ENCODE measurements at regions not wholly inside any gene's neighbourhood (a gene's known extent, or its start where the extent isn't known, plus 50 kb on each side); places are given as distances from the start of the nearest gene placed in this dataset.

DNA sequence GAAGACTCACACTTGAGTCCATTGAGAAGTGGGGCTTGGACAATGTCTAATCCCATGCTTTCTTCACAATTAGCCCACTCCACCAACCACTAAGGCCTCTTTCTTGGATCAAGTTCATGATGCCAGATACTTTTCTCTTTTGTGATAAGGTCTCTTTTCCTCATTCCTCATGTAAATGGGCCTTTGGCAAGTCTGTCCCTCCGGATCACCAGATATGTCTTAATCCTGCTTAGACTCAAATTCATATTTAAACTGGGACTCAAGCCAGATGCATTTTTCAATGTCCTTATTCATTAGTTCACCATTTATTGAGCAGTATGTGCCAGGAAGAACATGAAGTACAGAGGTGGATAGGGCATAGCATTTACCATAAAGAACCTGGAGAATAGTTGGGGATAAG, 671.1 kb downstream of the TBL1XR1 start:
- Histone ChIP-seq H3K4me3 (no peak overlapping the region), H3K79me2 (no peaks in the 10 kb centered on the region), H3K27ac (no peak overlapping the region), H3K4me1 (ENCODE audit: insufficient read depth) (no peaks in the 10 kb centered on the region), H3K9me2 (replicated peaks; ENCODE audit: insufficient read depth) (no peaks in the 10 kb centered on the region), H3K9me3 (ENCODE audit: low read depth) (no peaks in the 10 kb centered on the region), H2AFZ (no peak overlapping the region), H4K20me1 (ENCODE audit: insufficient read depth, poor library complexity, severe bottlenecking) (no peaks in the 10 kb centered on the region), H3K36me3 (replicated peaks; ENCODE audit: insufficient read depth, low read depth) (no peaks in the 10 kb centered on the region), H3K4me2 (no peak overlapping the region), H3K27me3 (no peaks in the 10 kb centered on the region)
- TF ChIP-seq EZH2phosphoT487 (IDR thresholded peaks at IDR 0.05; ENCODE audit: low read depth, severe bottlenecking, unreplicated experiment) (no peak), EZH2 (IDR thresholded peaks at IDR 0.05; ENCODE audit: borderline replicate concordance) (no peak)
- TF ChIP-seq, protein P1, sequence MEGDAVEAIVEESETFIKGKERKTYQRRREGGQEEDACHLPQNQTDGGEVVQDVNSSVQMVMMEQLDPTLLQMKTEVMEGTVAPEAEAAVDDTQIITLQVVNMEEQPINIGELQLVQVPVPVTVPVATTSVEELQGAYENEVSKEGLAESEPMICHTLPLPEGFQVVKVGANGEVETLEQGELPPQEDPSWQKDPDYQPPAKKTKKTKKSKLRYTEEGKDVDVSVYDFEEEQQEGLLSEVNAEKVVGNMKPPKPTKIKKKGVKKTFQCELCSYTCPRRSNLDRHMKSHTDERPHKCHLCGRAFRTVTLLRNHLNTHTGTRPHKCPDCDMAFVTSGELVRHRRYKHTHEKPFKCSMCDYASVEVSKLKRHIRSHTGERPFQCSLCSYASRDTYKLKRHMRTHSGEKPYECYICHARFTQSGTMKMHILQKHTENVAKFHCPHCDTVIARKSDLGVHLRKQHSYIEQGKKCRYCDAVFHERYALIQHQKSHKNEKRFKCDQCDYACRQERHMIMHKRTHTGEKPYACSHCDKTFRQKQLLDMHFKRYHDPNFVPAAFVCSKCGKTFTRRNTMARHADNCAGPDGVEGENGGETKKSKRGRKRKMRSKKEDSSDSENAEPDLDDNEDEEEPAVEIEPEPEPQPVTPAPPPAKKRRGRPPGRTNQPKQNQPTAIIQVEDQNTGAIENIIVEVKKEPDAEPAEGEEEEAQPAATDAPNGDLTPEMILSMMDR (IDR thresholded peaks at IDR 0.05; ENCODE audit: poor library complexity): no peak
- no peak for DNase-seq (ENCODE audit: low spot score)
- WGBS (ENCODE audit: low lambda C conversion rate, missing lambda C conversion rate): 48% methylated on average over 1 of the region's 1 CpG

- TF ChIP-seq EZH2 (IDR thresholded peaks at IDR 0.05; ENCODE audit: borderline replicate concordance) (no peak), EZH2phosphoT487 (IDR thresholded peaks at IDR 0.05; ENCODE audit: low read depth, severe bottlenecking, unreplicated experiment) (no peak)
- TF ChIP-seq, protein P1 (IDR thresholded peaks at IDR 0.05; ENCODE audit: poor library complexity): no peak
- no peaks in the 10 kb centered on the region for H4K20me1 ChIP-seq (ENCODE audit: insufficient read depth, poor library complexity, severe bottlenecking)
- no peak for DNase-seq (ENCODE audit: low spot score)
- H3K9me3 ChIP-seq (ENCODE audit: low read depth): no peaks in the 10 kb centered on the region
- H3K27me3 ChIP-seq: no peaks in the 10 kb centered on the region
- H3K4me3 ChIP-seq: no peak overlapping the region
- H3K4me1 ChIP-seq (ENCODE audit: insufficient read depth): no peaks in the 10 kb centered on the region
- no peak overlapping the region for H3K4me2 ChIP-seq
- no peaks in the 10 kb centered on the region for H3K9me2 ChIP-seq (replicated peaks; ENCODE audit: insufficient read depth)
- H3K36me3 ChIP-seq (replicated peaks; ENCODE audit: insufficient read depth, low read depth): no peaks in the 10 kb centered on the region
- H3K79me2 ChIP-seq: no peaks in the 10 kb centered on the region
- no peak overlapping the region for H2AFZ ChIP-seq
- H3K27ac ChIP-seq: no peak overlapping the region
Measured at GRCh38 chr3:176523114-176523513, 674.2 kb downstream of the TBL1XR1 start.

DNA sequence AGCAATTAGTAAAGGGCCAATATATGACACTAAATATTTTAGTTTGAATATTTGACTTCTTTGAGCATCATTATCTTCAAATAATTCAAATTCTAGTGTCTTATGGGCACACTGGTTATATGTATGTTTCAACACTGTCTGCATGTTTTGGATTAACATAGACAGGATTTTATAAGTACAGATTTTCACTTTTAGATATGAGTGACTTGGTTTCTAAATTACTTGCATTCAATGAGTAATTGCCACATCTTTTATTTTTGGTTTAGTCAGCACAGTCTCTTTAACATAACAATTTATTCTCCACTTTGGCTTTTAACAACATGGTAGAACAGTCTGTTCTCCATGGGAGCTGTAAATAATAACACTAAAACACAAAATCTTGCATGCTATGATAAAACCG, 674.8 kb downstream of the TBL1XR1 start:
- Histone ChIP-seq H3K4me2 (no peak overlapping the region), H2AFZ (no peak overlapping the region), H3K27me3 (no peaks in the 10 kb centered on the region), H4K20me1 (ENCODE audit: insufficient read depth, poor library complexity, severe bottlenecking) (no peaks in the 10 kb centered on the region), H3K9me2 (replicated peaks; ENCODE audit: insufficient read depth) (no peaks in the 10 kb centered on the region), H3K79me2 (no peaks in the 10 kb centered on the region), H3K4me3 (no peak overlapping the region), H3K36me3 (replicated peaks; ENCODE audit: insufficient read depth, low read depth) (no peaks in the 10 kb centered on the region), H3K9me3 (ENCODE audit: low read depth) (no peaks in the 10 kb centered on the region), H3K27ac (no peak overlapping the region), H3K4me1 (ENCODE audit: insufficient read depth) (no peaks in the 10 kb centered on the region)
- DNase-seq (ENCODE audit: low spot score): no peak
- 86% methylated on average over 1 of the region's 1 CpG for WGBS (ENCODE audit: low lambda C conversion rate, missing lambda C conversion rate)
- TF ChIP-seq, protein P1 (IDR thresholded peaks at IDR 0.05; ENCODE audit: poor library complexity): no peak
- no peak for TF ChIP-seq EZH2phosphoT487 (IDR thresholded peaks at IDR 0.05; ENCODE audit: low read depth, severe bottlenecking, unreplicated experiment)
- TF ChIP-seq EZH2 (IDR thresholded peaks at IDR 0.05; ENCODE audit: borderline replicate concordance): no peak

All from hepatocyte (in vitro differentiated cells).